H9 (cell line): ENCODE measurements at regions not wholly inside any gene's neighbourhood (a gene's known extent, or its start where the extent isn't known, plus 50 kb on each side); places are given as distances from the start of the nearest gene placed in this dataset.

Experiments used
- DNase-seq: peaks from one replicate; pipeline ENCODE4 v3.0.0-alpha.2; 2017
- H2AFZ ChIP-seq: one replicate; pipeline ENCODE4 v1.6.1; 2013; ENCODE audit warnings: mild to moderate bottlenecking, low read length, control low read depth, moderate library complexity
- H2AK5ac ChIP-seq: 2 replicates; pipeline ENCODE4 v1.6.1; 2013; ENCODE audit warnings: low read length, control low read depth, mixed read lengths; ENCODE audit not compliant: insufficient read length
- H2BK120ac ChIP-seq: one replicate; pipeline ENCODE4 v1.6.1; 2013; ENCODE audit warnings: low read depth, mild to moderate bottlenecking, low read length, control low read depth, inconsistent platforms; ENCODE audit not compliant: poor library complexity, severe bottlenecking
- H2BK12ac ChIP-seq: 2 replicates; pipeline ENCODE4 v1.6.1; 2013; ENCODE audit warnings: low read length, control low read depth, mixed read lengths, low read depth; ENCODE audit not compliant: insufficient read length
- H2BK15ac ChIP-seq: 2 replicates; pipeline ENCODE4 v1.6.1; 2013; ENCODE audit warnings: low read depth, low read length, control low read depth
- H2BK20ac ChIP-seq: one replicate; pipeline ENCODE4 v1.6.1; 2013; ENCODE audit warnings: low read depth, mild to moderate bottlenecking, low read length, control low read depth, inconsistent platforms; ENCODE audit not compliant: poor library complexity, severe bottlenecking
- H2BK5ac ChIP-seq: 2 replicates; pipeline ENCODE4 v1.6.1; 2013; ENCODE audit warnings: low read length, control low read depth, mixed read lengths; ENCODE audit not compliant: insufficient read length
- H3K14ac ChIP-seq: 2 replicates; pipeline ENCODE4 v1.6.1; 2013; ENCODE audit warnings: low read length, control low read depth; ENCODE audit not compliant: insufficient read depth
- H3K18ac ChIP-seq: 2 replicates; pipeline ENCODE4 v1.6.1; 2013; ENCODE audit warnings: low read depth, mild to moderate bottlenecking, mixed read lengths, low read length, control low read depth; ENCODE audit not compliant: insufficient read length
- H3K23ac ChIP-seq: 2 replicates; pipeline ENCODE4 v1.6.1; 2013; ENCODE audit warnings: low read length, control low read depth, mixed read lengths, low read depth; ENCODE audit not compliant: insufficient read length
- H3K23me2 ChIP-seq: 2 replicates; pipeline ENCODE4 v1.6.1; 2013; ENCODE audit warnings: low read depth, mild to moderate bottlenecking, mixed read lengths, low read length, control low read depth; ENCODE audit not compliant: insufficient read length, poor library complexity, severe bottlenecking
- H3K27ac ChIP-seq: 2 replicates; pipeline ENCODE4 v1.5.1; 2013; ENCODE audit warnings: low read length, control low read depth, mixed read lengths, low read depth; ENCODE audit not compliant: insufficient read length
- H3K27me3 ChIP-seq: 2 replicates; pipeline ENCODE4 v1.6.1; 2013; ENCODE audit warnings: low read length, control low read depth, inconsistent platforms; ENCODE audit not compliant: insufficient read depth
- H3K4ac ChIP-seq: 2 replicates; pipeline ENCODE4 v1.6.1; 2013; ENCODE audit warnings: low read depth, mild to moderate bottlenecking, control low read depth, inconsistent platforms, low read length, moderate library complexity
- H3K4me1 ChIP-seq: 2 replicates; pipeline ENCODE4 v1.6.1; 2013; ENCODE audit warnings: low read length, control low read depth, inconsistent platforms; ENCODE audit not compliant: insufficient read depth
- H3K4me2 ChIP-seq: 2 replicates; pipeline ENCODE4 v1.6.1; 2013; ENCODE audit warnings: low read length, control low read depth, mixed read lengths; ENCODE audit not compliant: insufficient read length, insufficient read depth
- H3K56ac ChIP-seq: 2 replicates; pipeline ENCODE4 v1.6.1; 2013; ENCODE audit warnings: low read depth, mild to moderate bottlenecking, mixed read lengths, low read length, control low read depth; ENCODE audit not compliant: insufficient read length
- H3K79me1 ChIP-seq: 2 replicates; pipeline ENCODE4 v1.6.1; 2013; ENCODE audit warnings: low read depth, mild to moderate bottlenecking, moderate library complexity, low read length, control low read depth, inconsistent platforms; ENCODE audit not compliant: insufficient read depth, poor library complexity, severe bottlenecking
- H3K79me2 ChIP-seq: 2 replicates; pipeline ENCODE4 v1.6.1; 2013; ENCODE audit warnings: low read length, control low read depth, inconsistent platforms; ENCODE audit not compliant: insufficient read depth
- H3K9ac ChIP-seq: 2 replicates; pipeline ENCODE4 v1.6.1; 2013; ENCODE audit warnings: low read length, control low read depth, mixed read lengths; ENCODE audit not compliant: insufficient read length; ENCODE audit errors: extremely low read depth
- H3K9me3 ChIP-seq: one replicate; pipeline ENCODE4 v1.6.1; 2013; ENCODE audit warnings: low read depth, low read length, inconsistent platforms; ENCODE audit not compliant: control insufficient read depth
- H3T11ph ChIP-seq: one replicate; pipeline ENCODE4 v1.6.1; 2013; ENCODE audit warnings: mild to moderate bottlenecking, low read length, control low read depth, inconsistent platforms
- H4K20me1 ChIP-seq: one replicate; pipeline ENCODE4 v1.6.1; 2013; ENCODE audit not compliant: control insufficient read depth, insufficient read length, insufficient read depth
- H4K5ac ChIP-seq: 2 replicates; pipeline ENCODE4 v1.6.1; 2013; ENCODE audit warnings: low read depth, mild to moderate bottlenecking, mixed read lengths, low read length, control low read depth; ENCODE audit not compliant: insufficient read length
- H4K8ac ChIP-seq: replicated peaks from 2 replicates; pipeline ENCODE4 v1.6.1; 2013; ENCODE audit warnings: low read length, control low read depth, mixed read lengths, low read depth; ENCODE audit not compliant: insufficient read length
- H4K91ac ChIP-seq: 2 replicates; pipeline ENCODE4 v1.6.1; 2013; ENCODE audit warnings: low read depth, mild to moderate bottlenecking, moderate library complexity, mixed read lengths, low read length, control low read depth; ENCODE audit not compliant: insufficient read length
- H3K27ac Mint-ChIP-seq, 3 experiments: 2 replicates in 2 of 3; 3 replicates in 1 of 3; pipeline ENCODE4 v1.8.0; 2020 to 2021; ENCODE audit warnings: mixed read lengths in 3 of 3, mild to moderate bottlenecking in 1 of 3, moderate library complexity in 1 of 3
- H3K27me3 Mint-ChIP-seq: 2 replicates; pipeline ENCODE4 v1.8.0; 2021; ENCODE audit warnings: low read depth, mild to moderate bottlenecking, moderate library complexity, mixed read lengths
- H3K36me3 Mint-ChIP-seq, 3 experiments: 2 replicates in 2 of 3; 3 replicates in 1 of 3; pipeline ENCODE4 v1.8.0; 2020 to 2021; ENCODE audit warnings: low read depth in 3 of 3, mixed read lengths in 3 of 3; ENCODE audit not compliant: insufficient read depth in 1 of 3
- H3K4me1 Mint-ChIP-seq, 2 experiments: 2 replicates each; pipeline ENCODE4 v1.8.0; 2020; ENCODE audit warnings: mixed read lengths in 2 of 2
- H3K4me3 Mint-ChIP-seq, 2 experiments: 2 replicates in 1 of 2; 3 replicates in 1 of 2; pipeline ENCODE4 v1.8.0; 2020 to 2021; ENCODE audit warnings: mild to moderate bottlenecking in 2 of 2, mixed read lengths in 2 of 2, moderate library complexity in 1 of 2
- H3K9me3 Mint-ChIP-seq, 2 experiments: 2 replicates in 1 of 2; 3 replicates in 1 of 2; pipeline ENCODE4 v1.8.0; 2020; ENCODE audit warnings: mild to moderate bottlenecking in 2 of 2, mixed read lengths in 2 of 2, moderate library complexity in 1 of 2
- CTCF ChIP-seq: fragments of 200-600 bp; sonication (generic); conservative IDR thresholded peaks from 3 replicates; pipeline ENCODE4 v1.8.0; 2021; ENCODE audit warnings: antibody characterized with exemption, mild to moderate bottlenecking

GRCh38 chr12:38480594-38480993 lies 164.0 kb downstream of the ALG10B start:
- H3K4me2 ChIP-seq: no peak overlapping the region
- H4K20me1 ChIP-seq: no peaks in the 10 kb centered on the region
- no peak overlapping the region for H2BK120ac ChIP-seq
- H2AK5ac ChIP-seq: no peak overlapping the region
- H3T11ph ChIP-seq: no peak overlapping the region
- no peak for DNase-seq
- Mint-ChIP-seq H3K36me3 (no peaks in the 10 kb centered on the region; a peak in 1 of 7 replicates), H3K9me3 (no peaks in the 10 kb centered on the region), H3K27me3 (no peaks in the 10 kb centered on the region), H3K4me1 (peaks cover 10 to 16% of the 10 kb centered on the region in 2 experiments), H3K27ac (no peak overlapping the region), H3K4me3 (no peak overlapping the region)
- H4K5ac ChIP-seq: no peak overlapping the region
- no peaks in the 10 kb centered on the region for H3K23me2 ChIP-seq
- H3K9ac ChIP-seq: no peak overlapping the region
- H4K8ac ChIP-seq: no peak overlapping the region
- H3K9me3 ChIP-seq: no peaks in the 10 kb centered on the region
- no peak overlapping the region for H3K18ac ChIP-seq
- H3K79me2 ChIP-seq: no peaks in the 10 kb centered on the region
- no peak overlapping the region for H2BK5ac ChIP-seq
- H3K27me3 ChIP-seq: no peaks in the 10 kb centered on the region
- no peak overlapping the region for H3K27ac ChIP-seq
- no peak overlapping the region for H2BK20ac ChIP-seq
- H3K4ac ChIP-seq: no peak overlapping the region
- TF ChIP-seq CTCF: no peak
- no peak overlapping the region for H4K91ac ChIP-seq
- H3K56ac ChIP-seq: no peak overlapping the region
- no peak overlapping the region for H3K14ac ChIP-seq
- H2BK15ac ChIP-seq: no peak overlapping the region
- H2BK12ac ChIP-seq: no peak overlapping the region
- no peak overlapping the region for H3K23ac ChIP-seq
- no peak overlapping the region for H2AFZ ChIP-seq
- H3K4me1 ChIP-seq: no peaks in the 10 kb centered on the region
- H3K79me1 ChIP-seq: no peaks in the 10 kb centered on the region
